Activated B cell treated with CpG ODN at 0.5 μM for 24 hours (primary cell): ENCODE measurements at regions not wholly inside any gene's neighbourhood (a gene's known extent, or its start where the extent isn't known, plus 50 kb on each side); places are given as distances from the start of the nearest gene placed in this dataset.

Source experiments
- ATAC-seq: fragments of 200-7000 bp; cut with Tn5 transposase; one replicate; pipeline ENCODE4 v1.10.0; 2021; ENCODE audit warnings: low read depth, mild to moderate bottlenecking, moderate library complexity
- CTCF ChIA-PET: fragments of 350-600 bp; sonication (Branson Sonifier 250); formaldehyde crosslinking; loops from one replicate; lab custom pipeline; 2021; ENCODE audit warnings: antibody characterized with exemption; lab: Charles Lee
- POLR2A ChIA-PET: fragments of 350-600 bp; sonication (Branson Sonifier 250); formaldehyde crosslinking; loops from one replicate; lab custom pipeline; 2021; ENCODE audit warnings: antibody characterized with exemption; lab: Charles Lee
- DNase-seq: peaks from one replicate; pipeline ENCODE4 v3.0.0; 2022
- H3K27ac Mint-ChIP-seq: one replicate; pipeline ENCODE4 v1.8.0; 2020; ENCODE audit warnings: mixed read lengths
- H3K27me3 Mint-ChIP-seq: one replicate; pipeline ENCODE4 v1.8.0; 2021; ENCODE audit warnings: mixed read lengths
- H3K36me3 Mint-ChIP-seq: one replicate; pipeline ENCODE4 v1.8.0; 2021; ENCODE audit warnings: low read depth, mixed read lengths
- H3K4me1 Mint-ChIP-seq: one replicate; pipeline ENCODE4 v1.8.0; 2021; ENCODE audit warnings: mixed read lengths
- H3K4me3 Mint-ChIP-seq: one replicate; pipeline ENCODE4 v1.8.0; 2020; ENCODE audit warnings: mild to moderate bottlenecking, mixed read lengths
- H3K9me3 Mint-ChIP-seq: one replicate; pipeline ENCODE4 v1.8.0; 2020; ENCODE audit warnings: mixed read lengths
- CTCF ChIP-seq: fragments of 200-600 bp; IDR thresholded peaks from one replicate; pipeline ENCODE4 v1.8.0; 2022; ENCODE audit warnings: antibody characterized with exemption, mild to moderate bottlenecking
- intact Hi-C: fragments of 100-400 bp; cut with micrococcal nuclease; formaldehyde crosslinking; loops from one replicate; pipeline ENCODE4 v1.15.1; 2024

- no peak for TF ChIP-seq CTCF
- Mint-ChIP-seq H3K9me3 (no peaks in the 10 kb centered on the region), H3K4me3 (no peak overlapping the region), H3K4me1 (no peaks in the 10 kb centered on the region), H3K36me3 (no peaks in the 10 kb centered on the region), H3K27ac (no peak overlapping the region), H3K27me3 (no peaks in the 10 kb centered on the region)
- intact Hi-C loops: no loop called here
- ATAC-seq (no peak), DNase-seq (no peak)
- ChIA-PET POLR2A (no interaction called here), CTCF (no interaction called here)
Observed at GRCh38 chr3:27571345-27571744, 87.2 kb upstream of the SLC4A7 start.

GRCh38 chr3:27570421-27571106 lies 86.4 kb upstream of the SLC4A7 start:
- H3K4me3 Mint-ChIP-seq: no peak overlapping the region
- no peak for TF ChIP-seq CTCF
- no peak for DNase-seq
- POLR2A ChIA-PET: no interaction called here
- no peaks in the 10 kb centered on the region for H3K9me3 Mint-ChIP-seq
- CTCF ChIA-PET: no interaction called here
- intact Hi-C loops: no loop called here
- H3K4me1 Mint-ChIP-seq: no peaks in the 10 kb centered on the region
- no peaks in the 10 kb centered on the region for H3K36me3 Mint-ChIP-seq
- no peak overlapping the region for H3K27ac Mint-ChIP-seq
- ATAC-seq: no peak
- H3K27me3 Mint-ChIP-seq: no peaks in the 10 kb centered on the region

- DNase-seq (no peak), ATAC-seq (no peak)
- POLR2A ChIA-PET: no interaction called here
- Mint-ChIP-seq H3K4me1 (no peaks in the 10 kb centered on the region), H3K4me3 (no peak overlapping the region), H3K27ac (no peak overlapping the region), H3K9me3 (no peaks in the 10 kb centered on the region), H3K36me3 (no peaks in the 10 kb centered on the region), H3K27me3 (no peaks in the 10 kb centered on the region)
- intact Hi-C loops: no loop called here
- TF ChIP-seq CTCF: no peak
- CTCF ChIA-PET: no interaction called here
Observed at GRCh38 chr3:27568393-27568792, 84.2 kb upstream of the SLC4A7 start.

GRCh38 chr3:27567251-27567650 lies 83.1 kb upstream of the SLC4A7 start:
- H3K4me1 Mint-ChIP-seq: no peaks in the 10 kb centered on the region
- intact Hi-C loops: no loop called here
- ChIA-PET POLR2A (no interaction called here), CTCF (no interaction called here)
- no peak overlapping the region for H3K27ac Mint-ChIP-seq
- ATAC-seq (no peak), DNase-seq (no peak)
- no peak overlapping the region for H3K4me3 Mint-ChIP-seq
- no peaks in the 10 kb centered on the region for H3K27me3 Mint-ChIP-seq
- H3K9me3 Mint-ChIP-seq: no peaks in the 10 kb centered on the region
- H3K36me3 Mint-ChIP-seq: no peaks in the 10 kb centered on the region
- TF ChIP-seq CTCF: no peak

- Mint-ChIP-seq H3K9me3 (no peaks in the 10 kb centered on the region), H3K4me3 (no peak overlapping the region), H3K36me3 (no peaks in the 10 kb centered on the region), H3K4me1 (no peaks in the 10 kb centered on the region), H3K27ac (no peak overlapping the region), H3K27me3 (no peaks in the 10 kb centered on the region)
- intact Hi-C loops: no loop called here
- ChIA-PET CTCF (no interaction called here), POLR2A (no interaction called here)
- TF ChIP-seq CTCF: no peak
- DNase-seq (no peak), ATAC-seq (no peak)
Observed at GRCh38 chr3:27565201-27565852, 81.1 kb upstream of the SLC4A7 start.
